Hindlimb muscle (tissue), 1 donor: ENCODE measurements at regions not wholly inside any gene's neighbourhood (a gene's known extent, or its start where the extent isn't known, plus 50 kb on each side); places are given as distances from the start of the nearest gene placed in this dataset.

Source experiments
- DNase-seq: peaks from one replicate; pipeline ENCODE4 v3.0.0-alpha.2; 2013

DNA sequence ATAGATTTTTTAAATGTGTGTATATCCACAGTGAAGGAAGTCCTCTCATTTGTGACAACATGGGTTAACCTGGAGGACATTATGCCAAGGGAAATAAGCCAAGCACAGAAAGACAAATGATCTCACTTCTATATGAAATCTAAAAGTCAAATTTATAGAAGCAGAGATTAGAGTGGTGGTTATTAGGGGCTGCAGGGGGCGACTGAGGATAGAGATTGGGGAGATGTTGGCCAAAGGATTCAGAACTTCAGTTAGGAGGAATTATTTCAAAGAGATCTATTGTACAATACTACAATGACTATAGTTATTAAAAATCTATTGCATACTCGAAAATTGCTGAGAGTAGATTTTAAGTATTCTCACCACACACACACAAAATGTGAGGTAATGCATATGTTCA lies 252.4 kb upstream of the SLC39A10 start:
- no peak for DNase-seq

- DNase-seq, result no peak
Observed at GRCh38 chr2:195396479-195396878, 260.5 kb upstream of the SLC39A10 start.

DNA sequence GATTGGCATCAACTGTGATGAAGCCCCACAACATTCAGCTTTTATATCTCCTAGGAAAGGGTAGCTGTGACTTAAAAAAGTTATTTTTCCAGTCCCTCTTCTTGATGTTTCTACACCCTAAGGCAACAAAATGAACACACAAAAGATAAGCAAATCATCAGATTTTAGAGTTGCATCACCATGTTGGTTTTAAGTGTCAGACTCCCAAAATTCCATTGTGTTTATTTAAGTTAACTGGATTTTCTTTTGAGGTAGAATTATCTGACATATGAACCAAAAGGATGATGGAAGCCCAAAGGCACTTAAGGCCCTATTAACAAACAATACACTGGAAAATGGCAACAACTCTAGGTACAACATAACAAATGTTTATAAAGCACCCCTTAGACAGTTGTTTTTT lies 261.7 kb upstream of the SLC39A10 start:
- DNase-seq, result no peak

GRCh38 chr2:195392446-195393336 lies 264.3 kb upstream of the SLC39A10 start:
- DNase-seq, result no peak

DNA sequence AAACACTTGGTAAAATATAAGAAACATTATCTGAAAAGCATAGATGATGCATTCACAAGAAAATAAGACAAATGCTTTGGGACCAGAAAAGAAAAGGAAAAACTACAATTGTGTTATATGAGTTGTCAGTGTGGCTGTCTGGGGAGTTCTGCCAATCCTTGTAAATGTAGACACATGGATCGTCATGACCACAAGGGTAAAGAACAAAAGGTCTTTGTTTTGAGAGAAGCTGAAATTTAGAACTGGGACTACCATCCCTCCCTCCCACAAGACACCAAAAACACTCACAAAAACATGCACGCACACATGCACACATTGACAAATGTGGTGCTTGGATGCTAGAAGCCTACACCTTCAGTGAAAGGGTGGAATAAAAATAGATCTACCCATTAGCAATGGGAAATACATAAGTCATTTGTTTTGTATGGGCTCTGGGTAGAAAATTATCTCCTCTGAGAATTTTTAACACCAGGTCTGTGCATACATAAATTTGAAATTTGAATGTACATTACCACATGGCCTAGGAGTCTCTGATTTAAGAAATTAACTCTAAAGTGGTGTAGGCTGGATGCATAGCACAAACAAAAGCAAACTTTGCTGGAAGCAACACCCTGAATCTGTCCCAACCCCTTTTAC lies 266.2 kb upstream of the SLC39A10 start:
- no peak for DNase-seq

GRCh38 chr2:195388028-195388427 lies 269.0 kb upstream of the SLC39A10 start:
- no peak for DNase-seq

- DNase-seq, result no peak
Observed at GRCh38 chr2:195382186-195382585, 274.8 kb upstream of the SLC39A10 start.

DNA sequence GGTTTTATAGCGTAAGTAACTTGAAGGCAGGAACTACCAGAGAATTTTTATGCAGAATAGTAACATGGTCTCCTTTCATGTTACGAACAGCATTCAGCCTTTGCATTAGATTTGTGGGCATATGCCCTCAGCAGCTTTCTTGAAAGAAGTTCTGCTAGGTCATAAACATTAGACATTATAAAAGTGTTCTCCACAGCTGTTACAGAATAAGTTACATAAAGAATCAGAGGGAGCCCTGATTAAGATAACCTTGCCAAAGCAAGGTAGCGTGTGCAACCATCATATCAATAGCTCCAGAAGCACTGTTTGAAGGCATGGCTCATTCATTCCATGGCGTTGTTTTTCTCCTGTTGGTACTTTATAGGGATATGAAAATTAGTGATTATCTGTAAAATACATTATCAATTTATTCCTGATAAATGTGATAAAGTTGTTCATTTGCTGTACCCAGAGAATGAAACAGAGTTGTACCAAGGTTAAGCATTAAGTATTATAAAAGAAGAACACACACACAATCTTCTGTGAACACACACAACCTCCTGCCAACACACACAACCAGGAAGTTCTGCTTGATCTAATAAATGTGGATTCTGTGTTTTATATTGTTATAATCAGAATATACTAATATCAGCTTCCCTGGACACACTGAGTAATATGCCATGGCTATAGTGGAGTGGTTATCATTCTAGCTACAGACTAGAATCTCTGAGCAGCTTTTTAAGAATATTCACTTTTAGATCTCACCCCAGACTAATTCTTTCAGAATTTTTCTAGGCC lies 286.7 kb upstream of the SLC39A10 start:
- no peak for DNase-seq

GRCh38 chr2:195369218-195369587 lies 287.8 kb upstream of the SLC39A10 start:
- DNase-seq, result no peak

GRCh38 chr2:195368249-195369217 lies 288.5 kb upstream of the SLC39A10 start:
- peak; percentile 55 for DNase-seq

- no peak for DNase-seq
Observed at GRCh38 chr2:195367809-195368208, 289.2 kb upstream of the SLC39A10 start.

- no peak for DNase-seq
Observed at GRCh38 chr2:195364015-195364965, 292.7 kb upstream of the SLC39A10 start.

GRCh38 chr2:195363496-195363895 lies 293.5 kb upstream of the SLC39A10 start:
- DNase-seq, result no peak

- no peak for DNase-seq
Observed at GRCh38 chr2:195360242-195360641, 296.8 kb upstream of the SLC39A10 start.

DNA sequence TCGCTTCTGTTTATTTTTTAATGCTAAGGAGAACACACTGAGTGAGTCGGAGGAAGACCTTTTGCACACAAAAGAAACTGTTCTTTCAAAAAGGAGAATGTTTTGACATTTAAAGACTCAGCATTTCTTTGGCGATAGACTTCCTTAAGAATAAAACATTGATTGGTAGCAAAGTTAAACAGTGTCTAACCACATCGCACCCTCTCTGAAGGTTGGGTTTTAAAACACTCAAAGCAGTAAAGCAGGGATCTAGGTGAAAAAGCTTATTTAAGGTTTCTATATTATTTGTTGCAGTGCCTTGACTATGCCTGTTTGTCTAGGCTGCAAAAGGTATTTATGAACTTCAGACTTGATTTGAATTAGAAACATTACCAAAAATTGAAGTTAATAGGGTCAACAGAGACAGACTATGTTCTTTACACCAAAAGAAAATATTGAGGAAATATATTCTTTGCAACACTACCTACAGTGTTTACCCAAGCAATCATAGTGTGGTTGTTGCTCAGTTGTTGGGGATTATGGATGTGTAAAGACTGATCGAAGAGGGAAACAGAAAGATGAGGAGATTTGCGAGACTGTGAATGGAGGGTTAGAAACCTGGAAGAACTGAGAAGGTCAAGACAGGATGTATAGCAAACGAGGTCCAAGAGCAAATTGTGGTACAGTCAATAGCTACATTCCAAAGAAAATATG lies 297.8 kb upstream of the SLC39A10 start:
- no peak for DNase-seq

DNA sequence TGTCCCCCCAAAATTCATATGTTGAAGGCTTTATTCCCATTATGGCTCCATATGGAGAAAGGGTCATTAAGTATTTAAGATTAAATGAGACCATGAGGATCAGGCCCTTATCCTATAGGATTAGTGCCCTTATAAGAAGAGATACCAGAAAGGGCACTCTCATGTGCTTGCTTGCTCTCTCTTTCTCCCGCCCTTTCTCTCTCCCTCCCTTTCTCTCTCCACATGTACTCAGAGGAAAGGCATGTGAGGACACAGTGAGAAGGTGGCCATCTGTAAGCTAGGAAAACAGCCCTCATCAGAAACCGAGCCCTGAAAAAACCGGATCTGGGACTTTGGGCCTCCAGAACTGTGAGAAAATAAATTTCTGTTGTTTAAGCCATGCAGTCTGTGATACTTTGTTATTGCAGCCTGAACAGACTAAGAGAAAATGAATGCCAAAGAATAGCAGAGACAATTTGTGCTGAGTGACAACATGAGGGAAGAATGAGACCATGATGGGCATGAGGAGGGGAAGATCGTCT lies 300.0 kb upstream of the SLC39A10 start:
- DNase-seq, result no peak

GRCh38 chr2:195356026-195356425 lies 301.0 kb upstream of the SLC39A10 start:
- no peak for DNase-seq

DNA sequence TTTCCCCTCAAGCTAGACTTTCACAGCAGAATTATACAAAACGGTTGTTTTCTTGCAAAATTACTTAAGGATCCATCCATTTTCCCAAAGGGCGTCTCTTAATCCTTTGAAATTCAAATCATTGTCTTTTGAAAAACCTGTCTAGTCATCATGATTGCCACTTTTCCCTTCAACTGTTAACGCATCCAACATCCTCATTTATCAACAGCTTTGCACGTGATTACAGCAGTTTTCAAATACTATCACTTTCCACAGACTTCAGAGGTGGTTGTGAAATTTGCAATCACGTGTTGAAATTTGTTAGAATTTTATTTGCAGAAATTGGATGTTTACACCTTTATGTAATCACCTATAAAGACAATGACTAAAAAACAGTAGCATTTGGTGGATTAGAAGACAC lies 304.4 kb upstream of the SLC39A10 start:
- DNase-seq, result no peak

DNA sequence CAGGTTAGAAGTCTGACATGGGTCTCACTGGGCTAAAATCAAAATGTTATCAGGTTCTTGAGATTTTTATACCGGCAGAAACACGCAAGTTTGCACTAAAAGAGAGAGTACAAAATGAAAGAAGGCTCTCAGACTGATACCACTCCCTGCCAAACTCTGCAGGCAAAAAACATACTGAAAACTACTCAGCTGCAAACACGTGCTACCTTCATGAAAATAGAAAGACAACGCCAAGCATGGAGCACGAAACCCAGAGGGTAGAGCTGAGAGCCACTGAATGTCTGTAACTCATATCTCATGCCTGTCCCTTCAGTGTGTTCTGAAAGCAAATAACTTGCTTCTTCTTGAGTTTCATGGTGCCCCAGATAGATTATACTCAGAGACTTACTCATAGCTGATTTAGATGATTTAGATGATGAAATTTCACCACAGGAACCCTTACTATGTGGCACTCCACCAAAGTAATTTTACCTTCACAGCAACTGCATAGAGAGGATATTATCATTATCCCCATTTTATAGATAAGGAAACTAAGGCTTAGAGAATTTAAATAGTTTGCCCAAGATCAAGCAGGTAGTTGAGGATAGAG lies 313.0 kb upstream of the SLC39A10 start:
- DNase-seq, result no peak

GRCh38 chr2:195343540-195343939 lies 313.5 kb upstream of the SLC39A10 start:
- no peak for DNase-seq
